ENCODE measurements at regions not wholly inside any gene's neighbourhood (a gene's known extent, or its start where the extent isn't known, plus 50 kb on each side); places are given as distances from the start of the nearest gene placed in this dataset.

DNA sequence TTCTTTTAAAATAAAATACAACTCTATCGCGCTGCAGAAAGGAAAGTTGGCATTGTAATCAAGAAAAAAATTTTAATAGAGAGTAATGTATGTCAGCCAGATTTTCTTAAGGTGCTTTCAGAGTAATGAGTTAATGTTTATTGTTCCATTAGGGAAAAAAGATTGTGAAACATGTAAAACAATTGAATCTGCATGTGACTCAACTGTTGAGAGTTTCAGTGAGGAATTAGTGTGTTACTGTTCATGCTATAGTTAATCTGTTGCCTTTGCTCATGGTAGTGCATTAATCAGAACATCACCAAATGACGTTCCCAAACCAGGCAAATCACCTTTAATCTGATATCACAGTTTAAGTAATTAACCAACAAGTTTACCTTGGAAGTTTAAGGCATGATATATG, 600.5 kb downstream of the NR2F1-AS1 start:
- TF ChIP-seq EZH2 (IDR thresholded peaks at IDR 0.05; ENCODE audit: low read length, missing control alignments) (no peak), CTCF (conservative IDR thresholded peaks at IDR 0.05 in 1 of 2, IDR thresholded peaks at IDR 0.05 in 1 of 2; ENCODE audit: low read depth in 1 of 2, low read length in 2 of 2) (no peak)
- H3K79me2 ChIP-seq (ENCODE audit: control insufficient read depth, insufficient read depth, low read length): no peaks in the 10 kb centered on the region
- no peaks in the 10 kb centered on the region for H3K36me3 ChIP-seq (ENCODE audit: control insufficient read depth, insufficient read depth, low read length)
- no peak overlapping the region for H2AFZ ChIP-seq (ENCODE audit: low read length)
- H3K27ac ChIP-seq (ENCODE audit: insufficient read depth, low read length): no peak overlapping the region
- H4K20me1 ChIP-seq (ENCODE audit: control insufficient read depth, extremely low read depth, insufficient read depth, low read length): no peaks in the 10 kb centered on the region
- no peaks in the 10 kb centered on the region for H3K4me1 ChIP-seq (ENCODE audit: control insufficient read depth, extremely low read depth, insufficient read depth, low read length)
- H3K27me3 ChIP-seq (ENCODE audit: control insufficient read depth, insufficient read depth, low read length): no peaks in the 10 kb centered on the region
- H3K9ac ChIP-seq (ENCODE audit: insufficient read depth, low read length): no peak overlapping the region
- no peak overlapping the region for H3K4me2 ChIP-seq (ENCODE audit: extremely low read depth, insufficient read depth, low read length)
- H3K9me3 ChIP-seq (ENCODE audit: control insufficient read depth, insufficient read depth, low read depth, low read length): no peaks in the 10 kb centered on the region
- H3K4me3 ChIP-seq (replicated peaks in 1 of 4; ENCODE audit: control extremely low read depth in 1 of 4, insufficient read depth in 1 of 4, low read depth in 3 of 4, low read length in 4 of 4): no peak overlapping the region
- DNase-seq (ENCODE audit: low read depth in 2 of 2): peak in 1 of 2 donors; percentile 14

DNA sequence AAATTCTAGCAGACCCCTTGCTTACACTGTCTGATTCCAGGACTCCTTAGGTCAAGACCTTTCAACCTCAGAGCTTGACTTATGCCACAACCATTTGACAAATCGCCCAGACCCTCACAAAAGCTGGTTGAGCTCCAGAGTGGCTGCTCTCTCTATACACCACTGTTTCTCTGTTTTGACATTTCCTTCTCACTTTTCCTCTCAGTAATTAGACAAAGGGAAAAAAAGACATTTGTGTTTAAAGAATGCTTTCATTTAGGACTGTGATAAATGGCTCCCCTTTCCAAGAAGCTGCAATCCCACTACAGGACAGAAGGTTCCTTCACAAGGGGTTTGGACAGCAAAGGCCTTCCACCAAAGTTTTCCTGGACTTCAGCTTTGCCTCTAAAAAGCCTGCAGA, 601.3 kb downstream of the NR2F1-AS1 start:
- Histone ChIP-seq H2AFZ (ENCODE audit: low read length) (no peak overlapping the region), H3K36me3 (ENCODE audit: control insufficient read depth, insufficient read depth, low read length) (no peaks in the 10 kb centered on the region)

GRCh38 chr5:92977846-92978540, 603.0 kb downstream of the NR2F1-AS1 start:
- Histone ChIP-seq H3K27me3 (ENCODE audit: control insufficient read depth, insufficient read depth, low read length) (no peaks in the 10 kb centered on the region), H3K4me3 (replicated peaks in 1 of 4; ENCODE audit: control extremely low read depth in 1 of 4, insufficient read depth in 1 of 4, low read depth in 3 of 4, low read length in 4 of 4) (no peak overlapping the region), H3K79me2 (ENCODE audit: control insufficient read depth, insufficient read depth, low read length) (no peaks in the 10 kb centered on the region), H3K9ac (ENCODE audit: insufficient read depth, low read length) (no peak overlapping the region), H2AFZ (ENCODE audit: low read length) (no peak overlapping the region), H3K4me1 (ENCODE audit: control insufficient read depth, extremely low read depth, insufficient read depth, low read length) (no peaks in the 10 kb centered on the region), H3K27ac (ENCODE audit: insufficient read depth, low read length) (no peak overlapping the region), H3K9me3 (ENCODE audit: control insufficient read depth, insufficient read depth, low read depth, low read length) (no peaks in the 10 kb centered on the region), H3K4me2 (ENCODE audit: extremely low read depth, insufficient read depth, low read length) (no peak overlapping the region), H4K20me1 (ENCODE audit: control insufficient read depth, extremely low read depth, insufficient read depth, low read length) (no peaks in the 10 kb centered on the region), H3K36me3 (ENCODE audit: control insufficient read depth, insufficient read depth, low read length) (no peaks in the 10 kb centered on the region)
- DNase-seq (ENCODE audit: low read depth in 2 of 2): peak in 1 of 2 donors; percentile 7
- TF ChIP-seq CTCF (conservative IDR thresholded peaks at IDR 0.05 in 1 of 2, IDR thresholded peaks at IDR 0.05 in 1 of 2; ENCODE audit: low read depth in 1 of 2, low read length in 2 of 2) (no peak), EZH2 (IDR thresholded peaks at IDR 0.05; ENCODE audit: low read length, missing control alignments) (no peak)

More for the DNA sequence above, 601.3 kb downstream of the NR2F1-AS1 start:
- Histone ChIP-seq H3K4me2 (ENCODE audit: extremely low read depth, insufficient read depth, low read length) (no peak overlapping the region), H3K79me2 (ENCODE audit: control insufficient read depth, insufficient read depth, low read length) (no peaks in the 10 kb centered on the region), H3K4me3 (replicated peaks in 1 of 4; ENCODE audit: control extremely low read depth in 1 of 4, insufficient read depth in 1 of 4, low read depth in 3 of 4, low read length in 4 of 4) (no peak overlapping the region), H3K9me3 (ENCODE audit: control insufficient read depth, insufficient read depth, low read depth, low read length) (no peaks in the 10 kb centered on the region), H3K4me1 (ENCODE audit: control insufficient read depth, extremely low read depth, insufficient read depth, low read length) (no peaks in the 10 kb centered on the region), H3K27ac (ENCODE audit: insufficient read depth, low read length) (no peak overlapping the region), H3K9ac (ENCODE audit: insufficient read depth, low read length) (no peak overlapping the region), H3K27me3 (ENCODE audit: control insufficient read depth, insufficient read depth, low read length) (no peaks in the 10 kb centered on the region), H4K20me1 (ENCODE audit: control insufficient read depth, extremely low read depth, insufficient read depth, low read length) (no peaks in the 10 kb centered on the region)
- DNase-seq (ENCODE audit: low read depth in 2 of 2): no peak
- TF ChIP-seq EZH2 (IDR thresholded peaks at IDR 0.05; ENCODE audit: low read length, missing control alignments) (no peak), CTCF (conservative IDR thresholded peaks at IDR 0.05 in 1 of 2, IDR thresholded peaks at IDR 0.05 in 1 of 2; ENCODE audit: low read depth in 1 of 2, low read length in 2 of 2) (no peak)

All from fibroblast of lung (primary cell).